GM19099 (cell line): ENCODE measurements at regions not wholly inside any gene's neighbourhood (a gene's known extent, or its start where the extent isn't known, plus 50 kb on each side); places are given as distances from the start of the nearest gene placed in this dataset.

Experiments used
- POLR2A ChIP-seq: IDR thresholded peaks from 3 replicates; pipeline ENCODE4 v1.6.1; 2011; ENCODE audit warnings: low read depth; ENCODE audit not compliant: insufficient read length; ENCODE audit errors: extremely low read depth

- no peak for TF ChIP-seq POLR2A
These were observed 254.1 kb upstream of the ERCC4 start for GRCh38 chr16:13665876-13666275.

GRCh38 chr16:13672196-13672595, 247.8 kb upstream of the ERCC4 start:
- no peak for TF ChIP-seq POLR2A

GRCh38 chr16:13680021-13680889, 239.7 kb upstream of the ERCC4 start:
- no peak for TF ChIP-seq POLR2A

- TF ChIP-seq POLR2A = no peak
These were observed 235.0 kb upstream of the ERCC4 start for GRCh38 chr16:13684819-13685563.

- no peak for TF ChIP-seq POLR2A
These were observed 223.9 kb upstream of the ERCC4 start for GRCh38 chr16:13696017-13696416.

- TF ChIP-seq POLR2A = no peak
These were observed 222.9 kb upstream of the ERCC4 start for GRCh38 chr16:13697013-13697412.

- no peak for TF ChIP-seq POLR2A
These were observed 222.4 kb upstream of the ERCC4 start for GRCh38 chr16:13697568-13697967.

GRCh38 chr16:13702614-13703013, 217.3 kb upstream of the ERCC4 start:
- TF ChIP-seq POLR2A = no peak

GRCh38 chr16:13708347-13709120, 211.4 kb upstream of the ERCC4 start:
- TF ChIP-seq POLR2A = no peak

- no peak for TF ChIP-seq POLR2A
These were observed 201.2 kb upstream of the ERCC4 start for GRCh38 chr16:13718748-13719147.

GRCh38 chr16:13727943-13728342, 192.0 kb upstream of the ERCC4 start:
- TF ChIP-seq POLR2A = no peak

- no peak for TF ChIP-seq POLR2A
These were observed 186.4 kb upstream of the ERCC4 start for GRCh38 chr16:13733561-13733960.

- TF ChIP-seq POLR2A = no peak
These were observed 177.0 kb upstream of the ERCC4 start for GRCh38 chr16:13742928-13743327.

GRCh38 chr16:13743571-13743970, 176.4 kb upstream of the ERCC4 start:
- TF ChIP-seq POLR2A = no peak

- TF ChIP-seq POLR2A = no peak
These were observed 163.4 kb upstream of the ERCC4 start for GRCh38 chr16:13756411-13757140.

GRCh38 chr16:13766334-13766733, 153.6 kb upstream of the ERCC4 start:
- no peak for TF ChIP-seq POLR2A
